GM23338 (cell line): ENCODE measurements at regions not wholly inside any gene's neighbourhood (a gene's known extent, or its start where the extent isn't known, plus 50 kb on each side); places are given as distances from the start of the nearest gene placed in this dataset.
A peak's percentile ranks its signal among the peaks of the same experiment; 100 is the strongest.

Experiments used
- ATAC-seq: fragments of 200-7000 bp; cut with Tn5 transposase; 3 replicates; pipeline ENCODE4 v1.9.1; 2020
- DNase-seq: peaks from one replicate; pipeline ENCODE4 v3.0.0-alpha.2; 2015; ENCODE audit warnings: low spot score
- H2AFZ ChIP-seq: fragments of 200-600 bp; sonication (generic); 2 replicates; pipeline ENCODE4 v1.8.0; 2016; ENCODE audit warnings: antibody characterized with exemption, mild to moderate bottlenecking, moderate library complexity
- H3F3A ChIP-seq: fragments of 200-600 bp; sonication (generic); replicated peaks from 2 replicates; pipeline ENCODE4 v1.8.0; 2017; ENCODE audit warnings: antibody characterized with exemption, mixed run types, low read depth
- H3K27ac ChIP-seq: fragments of 200-600 bp; sonication (generic); 2 replicates; pipeline ENCODE4 v1.6.1; 2016; ENCODE audit warnings: low read depth
- H3K27me3 ChIP-seq: fragments of 200-600 bp; sonication (generic); 2 replicates; pipeline ENCODE4 v1.8.0; 2016; ENCODE audit warnings: mild to moderate bottlenecking, mixed run types, moderate library complexity; ENCODE audit not compliant: insufficient read depth
- H3K36me3 ChIP-seq: fragments of 200-600 bp; sonication (generic); 2 replicates; pipeline ENCODE4 v1.8.0; 2016; ENCODE audit warnings: mild to moderate bottlenecking; ENCODE audit not compliant: insufficient read depth
- H3K4me1 ChIP-seq: fragments of 200-600 bp; sonication (generic); 2 replicates; pipeline ENCODE4 v1.8.0; 2016; ENCODE audit warnings: mild to moderate bottlenecking, moderate library complexity; ENCODE audit not compliant: insufficient read depth
- H3K4me2 ChIP-seq: fragments of 200-600 bp; sonication (generic); 2 replicates; pipeline ENCODE4 v1.7.1; 2017; ENCODE audit warnings: mixed run types
- H3K4me3 ChIP-seq: fragments of 200-600 bp; sonication (generic); 2 replicates; pipeline ENCODE4 v1.6.1; 2016; ENCODE audit warnings: mixed run types
- H3K79me2 ChIP-seq: fragments of 200-600 bp; sonication (generic); replicated peaks from 2 replicates; pipeline ENCODE4 v1.8.0; 2017; ENCODE audit warnings: mild to moderate bottlenecking; ENCODE audit not compliant: insufficient read depth
- H3K9me2 ChIP-seq: fragments of 200-600 bp; sonication (generic); 2 replicates; pipeline ENCODE4 v1.8.0; 2017; ENCODE audit not compliant: insufficient read depth
- H4K20me1 ChIP-seq: fragments of 200-600 bp; sonication (generic); replicated peaks from 2 replicates; pipeline ENCODE4 v1.8.0; 2017; ENCODE audit warnings: mild to moderate bottlenecking; ENCODE audit not compliant: insufficient read depth
- H3K27ac Mint-ChIP-seq: 2 replicates; pipeline ENCODE4 v1.8.0; 2020; ENCODE audit warnings: inconsistent platforms, mild to moderate bottlenecking, moderate library complexity, mixed read lengths
- H3K27me3 Mint-ChIP-seq: 3 replicates; pipeline ENCODE4 v1.8.0; 2022; ENCODE audit warnings: low read depth, mild to moderate bottlenecking, moderate library complexity, mixed read lengths, inconsistent platforms; ENCODE audit not compliant: insufficient read depth, poor library complexity
- H3K36me3 Mint-ChIP-seq: 3 replicates; pipeline ENCODE4 v1.8.0; 2021; ENCODE audit warnings: low read depth, mild to moderate bottlenecking, inconsistent platforms, moderate library complexity, mixed read lengths
- H3K4me1 Mint-ChIP-seq: 3 replicates; pipeline ENCODE4 v1.8.0; 2020; ENCODE audit warnings: mild to moderate bottlenecking, inconsistent platforms, mixed read lengths
- H3K4me3 Mint-ChIP-seq: 3 replicates; pipeline ENCODE4 v1.8.0; 2021; ENCODE audit warnings: moderate library complexity, mild to moderate bottlenecking, inconsistent platforms, mixed read lengths
- H3K9me3 Mint-ChIP-seq: 3 replicates; pipeline ENCODE4 v1.8.0; 2020; ENCODE audit warnings: moderate library complexity, mild to moderate bottlenecking, inconsistent platforms, mixed read lengths
- CREB1 ChIP-seq: fragments of 250-450 bp; sonication (Bioruptor Pico); IDR thresholded peaks from 2 replicates; pipeline ENCODE4 v1.5.0; 2020; ENCODE audit warnings: low read depth, mild to moderate bottlenecking, moderate library complexity
- EZH2 ChIP-seq: fragments of 200-600 bp; sonication (generic); IDR thresholded peaks from one replicate; pipeline ENCODE4 v1.8.0; 2017; ENCODE audit warnings: antibody characterized with exemption, mild to moderate bottlenecking, low read depth; ENCODE audit not compliant: unreplicated experiment
- JUNB ChIP-seq: IDR thresholded peaks from one replicate; pipeline ENCODE4 v1.6.1; 2016; ENCODE audit warnings: antibody characterized with exemption; ENCODE audit not compliant: unreplicated experiment
- NANOG ChIP-seq: IDR thresholded peaks from 2 replicates; pipeline ENCODE4 v1.6.1; 2016; ENCODE audit warnings: antibody characterized with exemption, borderline replicate concordance
- POLR2AphosphoS5 ChIP-seq: IDR thresholded peaks from 2 replicates; pipeline ENCODE4 v1.6.1; 2016; ENCODE audit warnings: antibody characterized with exemption, low read depth
- STAT1 ChIP-seq: IDR thresholded peaks from one replicate; pipeline ENCODE4 v1.6.1; 2016; ENCODE audit warnings: antibody characterized with exemption; ENCODE audit not compliant: unreplicated experiment
- ZNF114 ChIP-seq: fragments of 250-450 bp; sonication (Bioruptor Pico); IDR thresholded peaks from 2 replicates; pipeline ENCODE4 v1.5.0; 2020; ENCODE audit warnings: mild to moderate bottlenecking, moderate library complexity
- ZNF331 ChIP-seq: fragments of 250-450 bp; sonication (Bioruptor Pico); IDR thresholded peaks from 2 replicates; pipeline ENCODE4 v1.5.0; 2020; ENCODE audit warnings: low read depth, mild to moderate bottlenecking, moderate library complexity
- TF ChIP-seq, protein P1 (sequence below): IDR thresholded peaks from one replicate; pipeline ENCODE4 v1.6.1; 2018; ENCODE audit warnings: antibody characterized with exemption; ENCODE audit not compliant: unreplicated experiment
- TF ChIP-seq, protein P2 (sequence below): IDR thresholded peaks from 2 replicates; pipeline ENCODE4 v1.6.1; 2016; ENCODE audit warnings: antibody characterized with exemption
- TF ChIP-seq, protein P3 (sequence below), 2 experiments: fragments of 200-600 bp in 1 of 2; sonication (generic) in 1 of 2; conservative IDR thresholded peaks; 2 replicates each; pipeline versions ENCODE4 v1.5.1 to v1.6.1; 2016 to 2017; ENCODE audit warnings: antibody characterized with exemption in 2 of 2, low read depth in 2 of 2, mild to moderate bottlenecking in 2 of 2, moderate library complexity in 1 of 2

DNA sequence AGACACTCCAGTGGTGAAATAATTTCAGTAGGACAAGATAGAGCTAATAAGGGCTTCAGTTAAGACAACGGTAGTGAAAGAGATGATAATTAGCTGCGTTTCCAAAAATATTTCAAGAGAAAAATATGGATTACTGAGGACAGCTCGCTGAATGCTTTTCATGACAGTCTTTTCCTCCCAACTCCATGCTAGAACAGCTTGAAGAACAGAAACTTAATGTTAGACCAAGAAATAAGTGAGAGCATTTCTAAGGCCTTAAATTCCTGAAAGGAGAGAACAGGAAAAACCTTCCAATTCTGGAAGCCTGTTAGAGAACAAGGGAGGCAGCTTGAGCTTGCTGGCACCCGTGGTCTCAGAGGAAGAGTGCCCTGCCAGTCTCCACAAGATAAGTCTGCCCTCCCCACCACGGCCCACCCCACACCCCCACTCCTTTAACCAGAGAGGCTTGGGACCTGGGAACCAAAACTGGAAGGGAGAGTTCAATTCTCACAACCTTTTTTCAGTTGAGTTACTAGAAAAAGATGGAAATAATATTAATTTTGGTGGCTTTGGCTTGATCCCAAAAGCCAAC is 1148.0 kb upstream of the CELF2 start (continued):
- TF ChIP-seq, protein P1, sequence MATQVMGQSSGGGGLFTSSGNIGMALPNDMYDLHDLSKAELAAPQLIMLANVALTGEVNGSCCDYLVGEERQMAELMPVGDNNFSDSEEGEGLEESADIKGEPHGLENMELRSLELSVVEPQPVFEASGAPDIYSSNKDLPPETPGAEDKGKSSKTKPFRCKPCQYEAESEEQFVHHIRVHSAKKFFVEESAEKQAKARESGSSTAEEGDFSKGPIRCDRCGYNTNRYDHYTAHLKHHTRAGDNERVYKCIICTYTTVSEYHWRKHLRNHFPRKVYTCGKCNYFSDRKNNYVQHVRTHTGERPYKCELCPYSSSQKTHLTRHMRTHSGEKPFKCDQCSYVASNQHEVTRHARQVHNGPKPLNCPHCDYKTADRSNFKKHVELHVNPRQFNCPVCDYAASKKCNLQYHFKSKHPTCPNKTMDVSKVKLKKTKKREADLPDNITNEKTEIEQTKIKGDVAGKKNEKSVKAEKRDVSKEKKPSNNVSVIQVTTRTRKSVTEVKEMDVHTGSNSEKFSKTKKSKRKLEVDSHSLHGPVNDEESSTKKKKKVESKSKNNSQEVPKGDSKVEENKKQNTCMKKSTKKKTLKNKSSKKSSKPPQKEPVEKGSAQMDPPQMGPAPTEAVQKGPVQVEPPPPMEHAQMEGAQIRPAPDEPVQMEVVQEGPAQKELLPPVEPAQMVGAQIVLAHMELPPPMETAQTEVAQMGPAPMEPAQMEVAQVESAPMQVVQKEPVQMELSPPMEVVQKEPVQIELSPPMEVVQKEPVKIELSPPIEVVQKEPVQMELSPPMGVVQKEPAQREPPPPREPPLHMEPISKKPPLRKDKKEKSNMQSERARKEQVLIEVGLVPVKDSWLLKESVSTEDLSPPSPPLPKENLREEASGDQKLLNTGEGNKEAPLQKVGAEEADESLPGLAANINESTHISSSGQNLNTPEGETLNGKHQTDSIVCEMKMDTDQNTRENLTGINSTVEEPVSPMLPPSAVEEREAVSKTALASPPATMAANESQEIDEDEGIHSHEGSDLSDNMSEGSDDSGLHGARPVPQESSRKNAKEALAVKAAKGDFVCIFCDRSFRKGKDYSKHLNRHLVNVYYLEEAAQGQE: no peak
- TF ChIP-seq, protein P2, sequence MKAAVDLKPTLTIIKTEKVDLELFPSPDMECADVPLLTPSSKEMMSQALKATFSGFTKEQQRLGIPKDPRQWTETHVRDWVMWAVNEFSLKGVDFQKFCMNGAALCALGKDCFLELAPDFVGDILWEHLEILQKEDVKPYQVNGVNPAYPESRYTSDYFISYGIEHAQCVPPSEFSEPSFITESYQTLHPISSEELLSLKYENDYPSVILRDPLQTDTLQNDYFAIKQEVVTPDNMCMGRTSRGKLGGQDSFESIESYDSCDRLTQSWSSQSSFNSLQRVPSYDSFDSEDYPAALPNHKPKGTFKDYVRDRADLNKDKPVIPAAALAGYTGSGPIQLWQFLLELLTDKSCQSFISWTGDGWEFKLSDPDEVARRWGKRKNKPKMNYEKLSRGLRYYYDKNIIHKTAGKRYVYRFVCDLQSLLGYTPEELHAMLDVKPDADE: no peak
- no peak for TF ChIP-seq NANOG
- TF ChIP-seq ZNF331 (CRISPR knock-in tag): no peak
- TF ChIP-seq JUNB: no peak
- TF ChIP-seq POLR2AphosphoS5: no peak
- TF ChIP-seq EZH2: no peak
- TF ChIP-seq, protein P3, sequence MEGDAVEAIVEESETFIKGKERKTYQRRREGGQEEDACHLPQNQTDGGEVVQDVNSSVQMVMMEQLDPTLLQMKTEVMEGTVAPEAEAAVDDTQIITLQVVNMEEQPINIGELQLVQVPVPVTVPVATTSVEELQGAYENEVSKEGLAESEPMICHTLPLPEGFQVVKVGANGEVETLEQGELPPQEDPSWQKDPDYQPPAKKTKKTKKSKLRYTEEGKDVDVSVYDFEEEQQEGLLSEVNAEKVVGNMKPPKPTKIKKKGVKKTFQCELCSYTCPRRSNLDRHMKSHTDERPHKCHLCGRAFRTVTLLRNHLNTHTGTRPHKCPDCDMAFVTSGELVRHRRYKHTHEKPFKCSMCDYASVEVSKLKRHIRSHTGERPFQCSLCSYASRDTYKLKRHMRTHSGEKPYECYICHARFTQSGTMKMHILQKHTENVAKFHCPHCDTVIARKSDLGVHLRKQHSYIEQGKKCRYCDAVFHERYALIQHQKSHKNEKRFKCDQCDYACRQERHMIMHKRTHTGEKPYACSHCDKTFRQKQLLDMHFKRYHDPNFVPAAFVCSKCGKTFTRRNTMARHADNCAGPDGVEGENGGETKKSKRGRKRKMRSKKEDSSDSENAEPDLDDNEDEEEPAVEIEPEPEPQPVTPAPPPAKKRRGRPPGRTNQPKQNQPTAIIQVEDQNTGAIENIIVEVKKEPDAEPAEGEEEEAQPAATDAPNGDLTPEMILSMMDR (conservative IDR thresholded peaks at IDR 0.05; ENCODE audit: low read depth in 2 of 2): no peak

DNA sequence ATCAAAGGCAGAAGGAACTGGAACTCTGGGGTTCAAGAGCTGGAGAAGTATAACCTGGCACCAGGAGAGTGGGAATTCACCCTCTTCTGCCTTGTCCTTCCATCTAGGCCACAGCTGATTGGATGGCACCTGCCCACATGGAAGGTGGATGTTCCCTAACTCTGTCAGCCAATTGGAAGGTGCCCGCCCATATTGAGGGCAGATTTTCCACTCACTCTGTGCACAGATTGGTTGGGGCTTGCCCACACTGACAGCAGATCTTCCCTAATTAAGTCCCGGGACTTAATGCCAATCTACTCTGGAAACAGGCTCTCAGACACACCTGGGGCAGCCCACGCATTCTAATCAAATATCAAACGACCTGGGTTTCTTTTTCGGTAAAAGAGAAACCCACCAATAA is 1142.3 kb upstream of the CELF2 start:
- peak overlapping the region; percentile 12; the same call in 1 of the 2 replicates for H2AFZ ChIP-seq
- H3K36me3 Mint-ChIP-seq: no peaks in the 10 kb centered on the region
- TF ChIP-seq JUNB (no peak), EZH2 (no peak), ZNF331 (CRISPR knock-in tag) (no peak), NANOG (no peak), CREB1 (CRISPR knock-in tag) (no peak), STAT1 (no peak), ZNF114 (CRISPR knock-in tag) (no peak)

More for the DNA sequence above, 1142.3 kb upstream of the CELF2 start:
- Histone ChIP-seq H3K27ac (no peak overlapping the region), H3K4me2 (no peak overlapping the region), H3K4me1 (no peaks in the 10 kb centered on the region), H3F3A (no peaks in the 10 kb centered on the region), H4K20me1 (no peaks in the 10 kb centered on the region), H3K36me3 (no peaks in the 10 kb centered on the region), H3K9me2 (no peaks in the 10 kb centered on the region), H3K4me3 (no peak overlapping the region), H3K27me3 (no peaks in the 10 kb centered on the region), H3K79me2 (no peaks in the 10 kb centered on the region)
- Mint-ChIP-seq H3K4me3 (no peak overlapping the region), H3K27ac (no peak overlapping the region), H3K4me1 (no peaks in the 10 kb centered on the region), H3K9me3 (no peaks in the 10 kb centered on the region), H3K27me3 (peaks cover 3% of the 10 kb centered on the region)
- no peak for ATAC-seq
- no peak for DNase-seq
